HG02642 (cell line): ENCODE measurements at regions not wholly inside any gene's neighbourhood (a gene's known extent, or its start where the extent isn't known, plus 50 kb on each side); places are given as distances from the start of the nearest gene placed in this dataset.

Experiments
- ATAC-seq: cut with Tn5 transposase; IDR thresholded peaks from one replicate; pipeline ENCODE4 v1.9.1; 2021; ENCODE audit warnings: mild to moderate bottlenecking; ENCODE audit not compliant: unreplicated experiment, poor library complexity

DNA sequence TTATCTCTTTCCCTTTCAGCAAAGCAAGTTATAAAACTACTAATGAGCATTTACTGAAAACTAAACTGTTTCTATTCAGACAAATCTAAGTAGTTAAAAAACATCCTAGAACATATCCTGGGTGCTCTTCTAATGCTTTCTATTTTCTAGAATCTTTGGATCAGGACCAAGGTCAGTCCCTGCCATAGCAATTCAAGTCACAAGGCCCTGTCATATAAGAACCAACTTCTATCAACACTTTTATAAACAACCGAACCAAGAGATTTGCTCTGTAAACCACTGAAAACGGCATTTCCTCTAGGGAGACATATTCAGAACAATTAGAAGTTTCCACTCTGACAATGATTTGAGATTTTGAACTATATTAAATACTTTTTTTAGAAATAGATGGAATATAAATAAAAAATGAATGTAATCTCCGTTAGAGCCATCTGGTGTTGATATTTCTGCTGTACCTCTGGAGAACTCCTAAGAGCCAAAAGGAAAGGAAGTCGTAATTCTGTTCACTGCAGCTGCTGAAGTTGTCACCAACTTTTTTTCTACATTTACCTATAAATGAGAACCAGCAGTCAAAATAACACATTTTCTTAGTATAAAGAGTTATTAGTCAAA lies 51.4 kb upstream of the LGSN start:
- no peak for ATAC-seq

DNA sequence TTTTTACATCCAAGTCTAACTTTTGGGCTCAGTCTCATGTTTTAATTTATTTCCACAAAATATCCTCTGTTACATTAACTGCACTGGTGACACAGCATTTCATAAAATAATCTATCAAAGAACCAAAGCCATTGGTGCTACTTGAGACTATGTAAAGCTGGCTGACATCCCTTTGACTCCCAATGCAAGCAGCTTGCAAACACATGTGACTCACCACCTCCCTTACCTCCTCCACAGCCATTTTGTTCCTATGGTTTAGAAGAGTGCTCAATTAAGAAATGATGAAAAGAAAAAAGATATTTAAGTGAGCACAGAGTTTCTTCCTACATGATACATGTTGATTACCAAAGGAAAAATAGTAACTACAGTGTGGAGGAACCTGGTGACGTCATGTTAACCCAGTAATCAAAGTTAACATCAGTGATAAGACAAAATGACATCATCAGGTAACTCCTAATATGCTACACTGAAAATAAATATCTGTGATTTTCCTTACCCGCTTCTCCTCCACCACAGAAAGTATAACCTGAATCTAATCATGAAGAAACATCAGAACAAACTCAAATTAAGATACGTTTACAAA lies 53.3 kb upstream of the LGSN start:
- no peak for ATAC-seq

DNA sequence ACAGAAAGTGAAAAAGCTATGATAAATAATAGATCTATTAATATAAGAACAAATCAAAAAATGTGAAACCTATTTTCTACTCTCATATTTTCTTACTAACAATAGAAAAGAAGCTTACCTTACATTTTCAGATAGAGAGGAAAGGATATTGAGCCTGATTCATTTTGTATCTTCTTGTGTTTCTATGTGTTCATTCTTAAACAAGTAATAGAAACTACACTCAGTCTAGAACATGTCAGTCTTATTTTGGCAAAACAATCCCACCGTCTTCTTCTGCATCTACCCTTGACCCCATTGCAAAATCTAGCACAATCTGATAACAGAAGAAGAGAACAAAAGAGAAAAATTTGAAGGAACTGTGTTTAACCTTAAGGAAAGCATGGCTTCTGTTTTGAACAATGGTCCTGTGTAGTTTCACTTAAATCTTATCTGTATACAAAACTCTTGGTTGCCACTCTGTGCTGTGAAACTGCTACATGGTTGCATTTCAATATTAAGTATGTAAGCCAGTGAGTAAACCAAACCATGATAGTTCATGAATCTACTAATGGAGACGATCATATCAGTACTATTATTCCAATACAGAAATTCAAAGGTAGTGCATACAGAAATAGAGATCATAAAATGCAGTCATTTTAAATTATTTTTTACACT lies 69.5 kb upstream of the LGSN start:
- ATAC-seq: peak; percentile 50

DNA sequence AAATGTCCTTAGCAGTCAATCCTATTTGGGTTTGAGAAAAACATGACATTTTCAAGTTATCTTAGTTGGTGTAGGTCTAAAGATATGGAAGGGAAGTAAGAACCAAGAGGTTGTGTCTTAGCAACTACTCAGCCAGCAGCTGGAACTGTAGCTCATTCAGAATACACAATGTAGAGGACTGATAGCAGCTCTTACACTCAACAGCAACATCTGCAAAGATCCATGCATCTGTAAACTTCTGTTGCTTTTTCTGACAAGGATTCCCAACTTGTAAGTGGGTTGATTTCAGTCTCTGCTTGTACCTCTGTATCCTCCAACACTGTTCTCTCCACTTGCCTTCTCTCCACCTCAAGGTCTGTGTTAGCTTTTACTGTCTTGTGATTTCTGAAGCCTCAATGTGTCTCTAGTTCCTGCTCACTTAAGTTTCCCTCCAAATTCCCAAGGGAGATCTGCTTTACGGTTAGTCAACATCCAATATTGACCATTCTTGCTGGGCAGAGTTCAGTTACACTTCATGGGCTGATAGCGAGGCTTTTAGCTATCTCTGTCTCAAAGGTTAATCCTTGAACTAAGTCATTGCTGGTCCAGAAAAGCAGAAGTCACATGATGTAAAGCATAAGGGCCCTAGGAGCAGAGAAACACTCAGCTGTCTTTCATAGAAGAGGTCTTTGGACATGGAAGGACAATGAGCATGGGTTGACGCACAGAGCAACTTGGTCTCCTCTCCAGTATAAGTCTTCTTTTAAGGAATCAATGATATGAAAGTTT lies 71.6 kb upstream of the LGSN start:
- no peak for ATAC-seq

DNA sequence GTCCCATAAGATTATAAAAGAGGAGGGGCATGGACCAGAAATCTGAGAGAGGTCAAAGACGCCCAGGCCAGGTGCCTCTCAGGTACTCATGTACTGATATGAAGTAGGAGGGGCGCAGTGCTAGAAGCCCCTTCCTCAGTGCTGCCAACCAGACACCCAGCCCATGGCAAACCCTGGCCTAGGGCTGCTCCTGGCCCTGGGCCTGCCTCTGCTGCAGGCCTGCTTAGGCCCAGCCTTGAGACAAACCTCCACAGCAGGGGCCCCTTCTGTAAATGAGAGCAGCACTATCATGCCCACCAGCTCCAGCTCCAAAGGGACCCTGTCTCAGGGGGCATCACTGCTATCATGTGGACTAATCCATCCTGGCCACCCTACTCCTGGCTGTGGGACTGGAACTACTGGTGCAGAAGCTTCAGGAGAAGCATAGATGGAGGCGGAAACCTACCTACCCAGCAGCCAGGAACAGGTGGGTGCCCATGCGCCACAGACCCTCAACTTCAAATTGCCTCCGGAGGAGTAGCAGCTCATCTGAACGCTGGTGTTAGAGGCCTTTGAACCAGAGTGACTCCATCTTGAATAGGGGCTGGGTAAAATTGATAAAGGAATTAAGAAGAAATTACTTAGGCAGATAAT lies 72.4 kb upstream of the LGSN start:
- ATAC-seq: no peak

DNA sequence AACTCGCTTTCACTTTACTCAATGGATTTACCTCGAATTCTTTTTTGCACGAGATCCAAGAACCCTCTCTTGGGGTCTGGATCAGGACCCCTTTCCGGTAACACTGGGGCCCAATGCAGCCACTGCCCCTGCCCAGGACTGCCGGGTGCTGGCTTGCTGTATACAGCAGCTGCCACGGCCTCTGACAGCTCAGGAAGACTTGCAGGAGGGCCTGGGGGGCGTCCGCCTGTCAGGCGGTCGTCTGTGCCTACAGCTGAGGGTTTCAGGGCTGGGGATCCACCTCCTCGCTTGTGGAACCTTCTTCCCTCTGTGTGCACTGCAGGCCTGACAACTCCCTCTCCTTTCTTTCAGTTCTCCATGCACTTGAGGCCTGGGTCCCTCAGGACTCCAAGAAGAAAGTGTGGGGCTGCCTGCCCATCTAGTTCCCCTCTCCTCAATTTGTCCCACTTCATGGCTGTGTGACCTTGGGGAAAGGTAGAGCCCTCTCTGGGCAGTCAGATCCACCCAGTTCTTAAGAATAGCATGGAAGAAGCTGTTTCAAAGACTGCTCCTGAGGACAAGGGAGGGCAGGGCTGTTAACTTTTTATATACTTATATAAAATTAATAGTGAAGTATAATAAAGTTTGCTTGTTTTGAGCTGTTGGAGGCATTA lies 75.0 kb upstream of the LGSN start:
- no peak for ATAC-seq

DNA sequence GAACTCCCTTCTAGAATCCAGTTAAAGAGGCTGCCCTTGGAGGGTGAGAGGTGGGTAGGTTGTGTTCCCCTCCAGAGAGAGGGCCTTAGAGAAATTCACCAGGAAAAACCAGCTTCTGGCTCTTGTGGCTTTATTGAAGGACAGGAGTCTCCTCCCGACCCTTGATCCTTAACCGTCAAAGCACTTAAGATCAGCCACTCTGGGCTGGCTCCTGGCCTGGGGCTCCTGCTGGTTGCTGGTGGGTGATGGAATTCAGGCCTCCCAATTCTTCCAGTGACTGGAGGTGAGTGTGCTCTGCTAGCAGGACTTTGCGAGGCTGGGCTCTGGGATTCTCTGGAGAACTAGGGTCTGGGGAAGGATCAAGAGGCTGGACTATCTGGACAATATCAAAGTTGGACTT lies 75.6 kb upstream of the LGSN start:
- no peak for ATAC-seq

DNA sequence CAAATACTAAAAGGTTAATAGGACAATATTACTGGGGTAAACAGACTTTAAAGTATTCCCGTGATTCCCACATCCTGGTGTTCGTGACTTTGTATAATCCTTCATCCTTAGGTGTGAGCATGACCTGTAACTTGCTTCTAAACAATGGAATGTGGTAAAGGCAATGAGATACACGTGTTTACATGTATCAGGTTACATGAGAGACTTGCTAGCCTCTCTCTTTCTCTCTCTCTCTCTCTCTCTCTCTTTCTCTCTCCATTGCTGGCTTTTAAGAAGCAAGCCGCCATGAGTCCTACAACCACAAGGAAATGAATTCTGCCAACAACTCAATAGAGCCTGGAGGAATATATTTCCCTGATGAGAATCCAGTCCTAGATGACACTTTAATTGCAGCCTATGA lies 83.9 kb upstream of the LGSN start:
- no peak for ATAC-seq

DNA sequence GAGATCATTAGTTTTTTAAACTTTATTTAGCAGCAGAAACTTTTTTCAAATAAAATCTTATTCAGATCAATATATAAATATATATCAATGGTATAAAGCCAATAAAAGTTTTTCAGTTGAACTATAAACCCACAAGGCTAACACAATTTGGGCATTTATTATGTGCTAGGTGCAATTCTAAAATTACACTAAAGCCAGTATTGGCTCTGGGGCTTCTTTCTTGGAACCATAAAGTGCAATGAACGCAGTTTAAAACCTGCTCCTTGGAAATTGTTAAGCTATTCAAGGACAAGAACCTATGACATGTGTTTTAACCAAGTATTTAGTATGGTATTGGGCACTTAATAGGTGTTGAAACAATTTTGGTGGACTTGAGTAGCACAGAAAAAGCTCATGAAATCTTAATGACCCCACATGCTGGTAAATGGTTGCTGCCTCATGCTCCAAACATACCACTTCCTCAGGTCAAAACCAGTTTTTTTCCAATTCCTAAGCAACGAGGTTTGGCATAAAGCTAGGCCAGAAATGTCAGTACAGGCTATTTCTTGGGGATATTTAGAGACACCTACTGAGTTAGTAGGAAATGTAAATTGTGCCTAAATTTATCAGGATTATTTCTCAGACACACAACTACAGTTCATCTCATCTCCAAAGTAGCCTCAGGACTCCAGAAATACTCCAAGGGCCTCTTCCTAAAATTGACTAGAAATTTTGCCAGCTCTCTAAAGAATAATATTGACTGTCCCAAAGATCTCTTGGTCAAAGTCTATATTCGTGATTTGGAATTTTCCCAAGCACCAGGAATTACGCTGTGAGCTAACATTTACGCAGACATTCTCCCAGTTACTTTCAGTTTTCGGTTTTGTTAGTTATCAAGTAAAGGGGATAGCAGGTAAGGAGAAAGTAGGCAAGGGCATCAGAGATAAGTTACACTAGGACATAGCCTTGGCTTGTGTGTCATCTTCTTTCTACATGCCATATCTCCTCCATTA lies 90.9 kb upstream of the LGSN start:
- ATAC-seq: no peak

DNA sequence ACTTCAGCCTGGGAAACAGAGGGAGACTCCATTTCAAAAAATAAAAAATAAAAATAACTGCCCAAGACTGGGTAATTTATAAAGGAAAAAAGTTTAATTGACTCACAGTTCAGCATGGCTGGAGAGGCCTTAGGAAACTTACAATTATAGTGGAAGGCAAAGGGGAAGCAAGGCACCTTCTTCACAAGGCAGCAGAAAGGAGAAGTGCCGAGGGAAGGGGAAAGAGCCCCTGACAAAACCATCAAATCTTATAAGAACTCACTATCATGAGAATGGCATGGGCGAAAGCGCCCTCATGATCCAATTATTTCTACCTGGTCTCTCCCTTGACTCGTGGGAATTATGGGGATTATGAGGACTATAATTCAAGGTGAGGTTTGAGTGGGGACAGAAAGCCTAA lies 95.5 kb upstream of the LGSN start:
- ATAC-seq: no peak

DNA sequence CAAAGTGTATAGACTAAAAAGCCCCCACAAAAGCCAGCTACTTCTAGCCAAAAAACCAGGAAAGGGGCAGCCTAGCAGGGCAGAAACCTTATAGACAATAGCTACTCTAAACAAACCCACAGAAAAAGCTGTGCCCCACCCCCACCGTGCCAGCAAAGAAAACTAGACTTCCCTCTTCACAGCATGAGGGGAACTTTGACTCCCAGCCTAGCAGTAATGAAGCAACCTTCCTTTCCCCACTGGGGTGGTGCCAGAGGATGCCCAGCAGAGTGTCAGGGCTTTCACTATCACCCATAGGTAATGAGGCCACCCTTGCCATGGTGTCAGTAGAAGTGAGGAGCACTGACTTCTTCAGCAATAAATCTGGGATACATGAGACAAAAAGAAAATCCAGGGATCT lies 99.0 kb upstream of the LGSN start:
- no peak for ATAC-seq

DNA sequence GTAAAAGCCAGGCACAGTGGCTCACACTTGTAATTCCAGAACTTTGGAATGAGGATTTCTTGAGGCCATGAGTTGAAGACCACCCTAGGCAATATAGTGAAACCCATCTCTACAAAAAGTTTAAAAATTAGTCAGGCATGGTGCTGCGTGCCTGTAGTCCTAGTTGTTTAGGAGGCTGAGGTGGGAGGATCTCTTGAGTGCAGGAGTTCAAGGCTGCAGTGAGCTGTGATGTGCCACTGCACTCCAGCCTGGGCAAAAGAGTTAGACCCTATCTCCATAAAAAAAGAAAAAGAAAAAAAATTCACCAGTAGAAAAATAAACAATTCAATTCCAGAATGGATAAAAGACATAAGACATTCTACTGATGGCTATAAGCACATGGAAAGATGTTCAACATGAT lies 104.9 kb upstream of the LGSN start:
- ATAC-seq: no peak

DNA sequence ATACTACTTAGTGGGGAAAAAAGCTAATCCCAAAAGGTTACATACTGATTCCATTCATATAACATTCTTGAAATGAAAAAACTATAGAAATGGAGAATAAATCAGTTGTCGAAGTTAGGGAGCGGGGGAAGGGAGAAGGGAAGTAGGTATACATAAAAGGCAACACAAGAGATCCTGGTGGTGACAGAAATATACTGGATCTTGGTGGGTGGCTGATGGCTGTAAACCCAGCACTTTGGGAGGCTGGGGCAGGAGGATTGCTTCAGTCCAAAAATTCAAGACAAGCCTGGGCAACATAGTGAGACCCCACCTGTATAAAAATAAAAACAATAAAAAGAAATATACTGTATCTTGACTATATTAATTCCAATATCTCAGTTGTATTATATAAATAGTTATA lies 105.7 kb upstream of the LGSN start:
- ATAC-seq: no peak

DNA sequence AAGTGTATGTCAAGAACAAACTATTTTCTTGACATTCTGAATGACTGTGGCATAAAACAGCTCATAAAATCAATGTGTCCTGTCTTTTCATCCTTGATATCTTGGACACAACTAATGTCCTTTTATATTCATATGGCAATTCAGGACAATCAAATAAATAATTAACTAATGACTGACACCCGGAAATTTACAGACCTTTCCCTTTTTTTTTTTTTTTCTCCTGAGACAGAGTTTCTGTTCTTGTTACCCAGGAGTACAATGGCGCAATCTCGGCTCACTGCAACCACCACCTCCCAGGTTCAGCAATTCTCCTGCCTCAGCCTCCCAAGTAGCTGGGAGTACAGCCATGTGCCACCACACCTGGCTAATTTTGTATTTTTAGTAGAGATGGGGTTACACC lies 107.1 kb upstream of the LGSN start:
- ATAC-seq: no peak

DNA sequence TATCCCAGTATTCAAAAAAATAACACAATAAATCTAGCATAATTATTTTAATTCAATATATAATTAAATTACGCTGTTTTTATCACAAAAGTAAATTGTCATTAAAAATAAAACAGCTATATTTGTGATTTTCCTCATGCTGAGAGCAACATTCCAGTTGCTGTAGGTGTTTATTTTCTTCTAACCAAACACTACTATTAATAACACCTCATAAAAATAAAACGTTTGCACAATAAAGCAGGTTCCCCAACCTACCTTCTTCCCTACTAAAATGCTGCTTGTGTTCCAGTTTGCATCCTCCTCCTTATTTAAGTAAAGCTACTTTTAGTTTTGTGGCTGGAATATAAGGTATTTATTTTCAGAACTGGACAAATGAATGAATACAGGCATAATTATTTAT lies 108.2 kb upstream of the LGSN start:
- ATAC-seq: no peak

DNA sequence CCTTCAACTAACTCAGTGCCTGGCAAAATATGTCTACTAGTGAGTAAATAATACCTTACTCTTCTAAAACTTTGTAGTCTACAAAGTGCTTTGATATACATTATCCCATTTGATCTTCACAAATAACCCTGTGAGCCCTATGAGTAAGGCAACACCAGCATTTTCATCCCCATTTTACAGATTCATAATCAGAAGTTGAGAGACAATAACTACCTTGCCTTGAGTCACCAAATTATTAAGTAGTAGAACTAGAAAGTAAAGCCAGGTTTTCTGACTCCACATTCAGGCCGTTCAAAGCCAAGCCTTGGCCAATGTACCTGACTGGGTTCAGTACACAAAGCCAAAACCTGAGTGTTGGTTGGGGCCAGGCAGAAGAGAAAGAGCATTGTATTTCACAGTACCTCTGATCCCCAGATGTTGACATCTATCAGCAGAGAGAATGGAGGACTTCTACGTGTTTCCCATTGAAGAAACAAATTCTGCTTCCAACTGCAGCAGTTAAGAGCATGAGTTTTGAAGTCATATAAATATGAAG lies 111.3 kb upstream of the LGSN start:
- no peak for ATAC-seq

DNA sequence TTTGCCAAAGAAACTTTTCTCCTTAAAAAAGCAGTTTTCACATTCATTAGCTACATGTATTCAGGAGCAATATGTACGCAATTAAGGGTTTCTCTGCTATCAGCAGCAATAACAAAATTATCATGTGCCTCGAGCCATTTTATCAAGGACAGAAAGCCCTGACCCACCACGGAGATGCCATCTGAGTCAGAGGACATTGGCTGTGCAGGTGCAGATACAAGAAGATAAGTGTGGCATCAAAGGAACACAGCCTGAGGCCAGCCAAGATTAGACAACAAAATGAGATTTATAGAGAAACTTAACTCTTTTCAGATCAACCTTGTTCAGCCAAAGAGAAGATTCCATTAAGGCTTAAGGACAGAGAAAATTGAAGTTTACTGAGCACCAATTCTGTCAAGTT lies 115.2 kb upstream of the LGSN start:
- ATAC-seq: no peak

DNA sequence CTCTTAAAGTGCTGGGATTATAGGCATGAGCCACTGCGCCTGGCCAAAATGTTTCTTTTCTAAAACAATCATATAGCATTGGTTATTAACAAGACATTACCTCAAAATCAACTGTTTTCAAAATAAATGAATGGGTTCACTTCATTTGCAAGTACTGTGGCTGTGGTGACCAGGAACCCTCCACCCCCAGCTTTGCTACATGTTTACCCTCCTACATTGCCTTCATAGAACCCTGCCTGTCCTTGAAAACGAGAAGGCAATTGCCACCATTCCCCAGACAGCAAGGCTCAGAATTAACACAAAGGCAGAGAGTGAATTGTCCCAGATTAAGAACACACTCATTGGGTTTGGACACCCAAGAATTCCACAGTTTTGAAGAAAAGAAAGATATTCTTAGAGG lies 116.6 kb upstream of the LGSN start:
- no peak for ATAC-seq

DNA sequence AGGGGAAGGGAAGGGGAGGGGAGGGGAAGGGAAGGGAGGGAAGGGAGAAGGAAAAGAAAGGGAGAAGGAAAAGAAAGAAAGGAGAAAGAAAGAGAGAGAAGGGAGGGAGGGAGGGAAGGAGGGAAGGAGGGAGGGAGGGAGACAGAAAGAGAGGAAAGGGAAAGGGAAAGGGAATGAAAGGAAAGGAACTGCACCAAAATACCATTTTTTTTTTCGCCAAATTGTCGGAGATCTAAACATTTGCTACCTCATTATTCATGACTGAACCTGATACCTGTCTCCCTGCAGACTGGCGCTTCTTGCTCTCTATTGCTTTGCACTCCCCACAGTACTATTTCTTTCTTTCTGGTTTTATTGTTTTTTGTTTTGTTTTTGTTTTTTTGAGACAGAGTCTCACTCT lies 117.3 kb upstream of the LGSN start:
- ATAC-seq: no peak
